ENCODE measurements at regions not wholly inside any gene's neighbourhood (a gene's known extent, or its start where the extent isn't known, plus 50 kb on each side); places are given as distances from the start of the nearest gene placed in this dataset.

DNA sequence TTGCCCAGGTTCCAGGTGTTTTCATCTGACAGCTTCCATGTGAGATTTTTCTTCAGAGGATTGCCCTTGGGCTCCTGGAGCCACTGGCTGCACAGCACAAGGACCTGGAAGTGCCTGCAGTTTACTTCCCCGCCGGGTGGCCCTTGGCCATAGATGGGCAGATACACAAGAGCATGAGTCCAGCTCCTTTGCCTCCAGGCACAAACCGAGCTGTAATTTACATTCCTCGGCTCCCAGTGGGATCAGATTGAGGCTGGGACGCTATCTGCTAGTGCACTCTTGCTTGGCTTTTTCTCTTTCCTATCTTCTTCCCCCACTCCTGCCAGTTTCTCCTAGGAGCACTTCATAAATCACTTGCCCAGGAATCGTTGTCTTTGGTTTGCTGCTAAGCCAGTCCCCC lies 85.4 kb upstream of the RALY start:
- TF ChIP-seq EZH2 (IDR thresholded peaks at IDR 0.05; ENCODE audit: borderline replicate concordance, low read length) (no peak), CTCF (conservative IDR thresholded peaks at IDR 0.05 in 1 of 2, IDR thresholded peaks at IDR 0.05 in 1 of 2; ENCODE audit: extremely low read depth in 1 of 2, insufficient read depth in 1 of 2, low read depth in 1 of 2, low read length in 2 of 2) (no peak)

All from mammary epithelial cell (primary cell).